GM12892 (cell line): ENCODE measurements at regions not wholly inside any gene's neighbourhood (a gene's known extent, or its start where the extent isn't known, plus 50 kb on each side); places are given as distances from the start of the nearest gene placed in this dataset.
"Not testable (repeated sequence)": the region's sequence is repeated elsewhere in the genome, so short reads cannot be mapped to it uniquely, and the experiment has no call there.

Experiments
- DNase-seq: peaks from one replicate; pipeline ENCODE4 v3.0.0; 2011; ENCODE audit not compliant: insufficient read length
- FAIRE-seq: peaks from 2 replicates; lab custom pipeline; 2011; peaks lifted over from hg19 to GRCh38; lab: Jason Lieb, UNC
- POLR2A ChIP-seq: IDR thresholded peaks from 2 replicates; pipeline ENCODE4 v1.6.1; 2011; ENCODE audit warnings: low read depth, low read length, control low read depth
- POLR2AphosphoS5 ChIP-seq: IDR thresholded peaks from 2 replicates; pipeline ENCODE4 v1.6.1; 2011; ENCODE audit warnings: low read depth, low read length, control low read depth
- TAF1 ChIP-seq: IDR thresholded peaks from 2 replicates; pipeline ENCODE4 v1.6.1; 2011; ENCODE audit warnings: low read depth, mild to moderate bottlenecking, control low read depth, low read length, borderline replicate concordance

DNA sequence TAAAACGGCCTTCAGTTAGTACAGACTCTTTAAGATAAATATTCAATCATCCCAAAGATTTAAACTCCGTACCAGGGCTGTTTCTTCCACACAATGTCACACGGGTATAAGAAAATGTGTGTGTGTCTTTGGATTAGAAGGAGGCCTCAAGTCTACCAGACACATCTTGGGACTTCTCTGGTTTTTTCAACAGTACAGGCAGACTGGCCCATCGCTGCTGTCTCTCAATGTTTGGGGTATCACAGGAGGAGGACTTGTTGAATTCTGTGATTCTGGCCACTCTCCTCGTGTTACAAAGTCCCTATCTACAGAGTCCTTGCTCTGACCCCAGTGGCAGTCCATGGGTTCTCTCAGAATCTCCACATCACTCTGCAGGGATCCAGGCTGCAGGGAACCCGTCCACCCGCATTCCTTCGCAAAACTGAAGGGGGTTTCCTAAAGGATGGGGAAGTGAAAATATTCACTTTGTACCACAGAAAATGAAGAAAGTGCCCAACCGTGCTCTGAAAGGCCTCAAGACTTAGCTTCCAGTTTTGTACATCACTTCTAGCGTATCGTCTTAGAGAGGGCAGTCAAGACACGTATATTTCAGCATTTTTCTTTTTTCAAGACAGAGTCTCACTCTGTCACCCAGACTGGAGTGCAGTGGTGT, 373.2 kb downstream of the NPIPA8 start:
- FAIRE-seq (peak; percentile 5), DNase-seq (no peak)
- TF ChIP-seq POLR2AphosphoS5 (no peak), POLR2A (no peak), TAF1 (no peak)

DNA sequence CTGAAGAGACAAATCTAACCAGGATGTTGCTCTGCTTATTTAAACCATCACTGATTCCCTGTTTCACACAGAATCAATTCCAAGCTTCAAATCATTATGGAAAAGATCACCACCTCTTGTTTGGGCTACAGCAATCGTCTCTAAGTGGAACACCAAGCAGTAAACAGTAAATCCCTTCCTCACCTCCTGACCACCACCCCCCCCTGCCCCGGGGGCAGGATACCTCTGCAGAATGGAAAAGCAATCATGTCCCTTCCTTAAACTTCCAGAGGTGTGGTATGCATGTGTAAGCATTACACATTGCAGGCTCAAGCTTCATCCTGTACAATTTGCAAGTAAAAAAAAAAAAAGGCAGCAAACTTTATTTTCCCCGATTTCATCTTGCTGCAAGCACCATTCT, 373.8 kb downstream of the NPIPA8 start:
- FAIRE-seq (no peak), DNase-seq (no peak)
- no peak for TF ChIP-seq POLR2A

DNA sequence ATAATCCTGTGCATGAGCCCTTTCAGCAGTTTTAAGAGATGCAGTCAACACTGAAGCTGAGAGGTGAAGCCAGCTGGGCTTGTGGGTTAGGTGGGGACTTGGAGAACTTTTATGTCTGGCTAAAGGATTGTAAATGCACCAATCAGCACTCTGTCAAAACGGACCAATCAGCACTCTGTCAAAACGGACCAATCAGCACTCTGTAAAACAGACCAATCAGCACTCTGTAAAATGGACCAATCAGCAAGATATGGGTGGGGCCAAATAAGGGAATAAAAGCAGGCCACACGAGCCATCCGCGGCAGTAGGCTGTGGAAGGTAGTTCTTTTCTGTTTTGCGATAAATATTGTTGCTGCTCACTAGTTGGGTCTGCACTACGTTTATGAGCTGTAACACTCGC, 374.7 kb downstream of the NPIPA8 start:
- DNase-seq, FAIRE-seq: not testable (repeated sequence)

DNA sequence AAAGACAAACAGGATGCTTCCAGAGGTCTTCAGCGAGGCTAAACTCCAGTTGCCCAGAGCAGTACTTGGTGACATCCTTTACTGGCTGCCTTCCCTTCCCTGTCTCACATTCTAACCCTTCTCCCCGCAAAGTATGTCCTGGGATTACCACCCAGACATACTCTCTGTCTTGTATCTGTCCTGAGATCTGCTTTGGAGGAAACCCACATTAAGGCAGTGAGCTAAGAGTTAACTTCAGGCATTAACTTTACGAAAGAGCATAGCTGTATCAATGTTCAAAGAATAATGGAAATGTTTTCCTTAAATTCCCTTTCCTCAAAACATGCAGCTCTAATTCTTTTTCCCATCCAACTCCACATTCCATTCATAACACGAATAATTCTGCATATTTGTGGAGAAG, 385.2 kb downstream of the NPIPA8 start:
- TF ChIP-seq POLR2AphosphoS5 (no peak), POLR2A (no peak), TAF1 (no peak)
- FAIRE-seq, result no peak
- no peak for DNase-seq

DNA sequence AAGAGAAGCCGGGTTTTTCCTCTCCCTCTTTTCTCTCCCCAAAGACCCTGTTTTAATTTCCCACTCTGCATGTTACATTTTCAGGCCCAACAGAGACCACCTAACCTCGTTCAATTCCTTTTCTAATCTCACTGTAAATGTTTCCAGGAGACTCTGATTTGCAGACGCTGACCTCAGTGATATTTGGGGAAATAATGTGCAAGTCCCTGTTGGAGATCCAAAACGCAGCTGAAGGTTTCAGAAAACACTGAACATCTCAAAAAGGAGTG, 386.6 kb downstream of the NPIPA8 start:
- DNase-seq, result no peak
- TF ChIP-seq POLR2AphosphoS5, result no peak
- no peak for TF ChIP-seq POLR2A
- TF ChIP-seq TAF1, result no peak
- FAIRE-seq, result no peak

DNA sequence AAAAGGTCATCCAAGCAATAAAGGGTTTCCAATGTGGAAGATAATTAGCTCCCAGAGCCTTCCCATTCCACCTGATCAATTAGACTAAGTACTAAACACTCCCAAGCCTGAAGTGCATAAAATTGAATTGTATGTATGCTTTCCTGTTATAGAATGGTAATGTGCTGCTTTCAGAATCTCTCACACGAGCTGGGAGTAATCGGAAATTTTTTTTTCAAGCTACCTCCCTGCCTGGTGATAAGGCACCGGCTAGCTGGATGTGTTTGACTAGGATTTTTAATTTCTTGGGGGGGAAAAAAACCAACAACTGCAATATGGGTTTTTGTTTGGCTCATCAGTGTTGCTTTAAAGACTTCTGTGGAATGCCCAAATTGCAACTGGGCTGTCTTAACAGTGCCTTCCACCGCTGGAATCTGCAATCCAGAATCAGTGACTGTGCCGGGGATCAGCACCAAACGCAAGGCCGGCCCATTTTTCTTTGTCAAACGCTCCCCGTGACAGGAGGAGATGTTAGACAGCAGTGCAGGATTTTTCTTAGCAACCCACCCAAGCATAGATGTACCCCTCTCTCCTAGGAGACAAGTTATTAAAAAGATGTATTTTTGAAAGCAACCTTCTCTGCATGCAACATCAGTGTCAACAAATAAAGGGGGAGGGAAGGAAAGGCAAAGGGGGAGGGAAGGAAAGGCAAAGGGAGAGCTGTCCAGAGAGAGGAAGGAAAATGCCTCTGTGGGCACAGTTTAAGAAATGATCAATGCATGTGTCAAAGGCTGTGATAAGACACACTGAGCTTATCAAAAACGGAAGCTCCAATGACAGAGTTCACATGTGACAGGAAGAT, 387.2 kb downstream of the NPIPA8 start:
- no peak for TF ChIP-seq POLR2AphosphoS5
- no peak for TF ChIP-seq POLR2A
- TF ChIP-seq TAF1, result no peak
- DNase-seq (no peak), FAIRE-seq (no peak)

DNA sequence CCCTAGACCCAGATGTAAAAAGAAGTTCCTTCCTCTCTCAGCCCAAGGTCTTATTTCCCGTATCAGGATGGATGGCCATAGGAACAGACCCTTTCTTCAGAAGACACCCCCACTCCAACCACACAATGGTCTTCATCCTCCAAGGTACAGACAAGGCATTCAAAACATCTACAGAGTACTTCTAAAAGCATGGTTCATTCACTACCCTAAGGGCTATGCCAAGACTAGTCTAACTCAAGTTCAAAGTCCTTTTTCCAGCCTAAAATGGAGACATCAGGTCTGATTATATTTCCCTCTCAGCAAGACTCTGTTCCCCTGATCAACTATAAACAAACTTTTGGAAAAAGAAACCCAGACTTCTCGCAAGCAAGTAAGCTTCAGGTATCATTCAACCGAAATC, 388.9 kb downstream of the NPIPA8 start:
- no peak for DNase-seq
- no peak for FAIRE-seq
- no peak for TF ChIP-seq TAF1
- no peak for TF ChIP-seq POLR2A
- TF ChIP-seq POLR2AphosphoS5, result no peak

DNA sequence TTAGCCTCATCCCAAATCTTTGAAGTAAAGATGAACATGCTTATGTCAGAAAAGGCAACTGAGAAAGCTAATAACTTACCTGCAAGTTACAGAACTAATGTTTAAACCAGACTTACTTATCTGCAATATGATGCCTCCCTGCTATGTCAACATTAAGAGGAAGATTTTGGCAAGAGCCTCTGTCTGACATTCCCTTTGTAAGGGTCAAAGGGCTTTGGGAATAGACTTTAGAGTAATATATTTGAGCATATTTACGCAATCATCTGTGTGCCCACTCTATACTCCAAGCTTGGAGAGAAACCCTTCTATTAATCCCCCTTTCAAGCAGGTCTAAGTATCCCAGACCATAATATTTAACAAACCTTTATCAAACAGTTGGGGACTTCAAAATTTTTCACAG, 389.4 kb downstream of the NPIPA8 start:
- TF ChIP-seq POLR2AphosphoS5, result no peak
- TF ChIP-seq TAF1, result no peak
- no peak for TF ChIP-seq POLR2A
- no peak for DNase-seq
- FAIRE-seq, result no peak

DNA sequence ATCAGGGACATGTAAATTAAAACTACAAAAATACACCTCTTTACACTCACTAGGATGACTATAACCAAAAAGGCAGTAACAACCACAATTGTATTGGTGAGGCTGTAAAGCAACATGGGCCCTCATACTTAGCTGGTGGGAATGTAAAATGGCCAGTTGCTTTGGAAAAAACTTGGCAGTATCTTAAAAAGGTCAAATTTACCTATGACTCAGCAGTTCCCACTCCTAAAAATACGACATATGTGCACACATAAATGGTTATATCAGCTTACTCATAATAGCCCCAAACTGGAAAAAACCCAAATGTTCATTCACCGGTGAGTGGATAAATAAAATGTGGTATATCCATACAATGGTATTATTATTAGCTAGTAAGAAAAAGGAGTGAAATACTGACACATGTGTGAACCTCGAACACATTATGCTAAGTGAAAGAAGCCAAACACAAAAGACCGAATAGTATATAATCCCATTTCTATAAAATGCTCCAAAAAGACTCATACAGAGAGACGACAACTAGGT, 391.4 kb downstream of the NPIPA8 start:
- no peak for FAIRE-seq
- TF ChIP-seq POLR2AphosphoS5, result no peak
- TF ChIP-seq POLR2A, result no peak
- TF ChIP-seq TAF1, result no peak
- DNase-seq, result no peak

DNA sequence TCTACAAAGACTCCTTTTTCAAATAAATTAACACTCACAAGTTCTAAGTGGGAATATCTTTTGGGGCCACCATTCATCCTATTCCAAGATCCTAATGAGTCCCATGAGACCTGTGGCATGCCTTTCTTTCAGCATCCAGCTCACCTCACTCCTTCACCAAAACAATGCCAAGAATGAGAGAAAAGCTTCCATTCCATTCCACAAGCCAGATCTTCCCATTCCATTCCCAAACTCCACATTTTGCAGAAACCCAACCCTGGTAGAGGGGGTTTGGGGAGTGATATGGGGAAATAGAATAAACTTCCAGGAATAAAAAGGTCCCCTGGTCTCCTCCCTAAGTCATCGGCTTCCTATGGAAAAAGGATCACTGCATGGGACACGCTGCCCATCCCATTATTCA, 392.2 kb downstream of the NPIPA8 start:
- DNase-seq (no peak), FAIRE-seq (no peak)
- TF ChIP-seq POLR2A (no peak), POLR2AphosphoS5 (no peak), TAF1 (no peak)

DNA sequence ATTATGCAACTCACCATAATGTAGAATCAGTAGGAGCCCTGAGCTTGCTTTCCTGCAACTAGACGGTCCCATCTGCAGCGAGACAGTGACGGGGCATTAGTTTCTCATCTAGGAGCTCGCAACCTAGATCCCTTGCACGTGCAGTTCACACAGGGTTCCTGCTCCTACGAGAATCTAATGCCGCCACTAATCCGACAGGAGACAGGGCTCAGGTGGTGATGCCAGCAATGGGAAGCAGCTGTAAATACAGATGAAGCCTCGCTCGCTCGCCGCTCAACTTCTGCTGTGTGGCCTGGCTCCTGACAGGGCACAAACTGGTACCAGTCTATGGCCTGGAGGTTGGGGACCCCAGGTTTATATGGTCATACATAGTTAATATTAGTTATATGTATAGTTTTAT, 394.5 kb downstream of the NPIPA8 start:
- TF ChIP-seq POLR2A (no peak), POLR2AphosphoS5 (no peak), TAF1 (no peak)
- DNase-seq, result no peak
- no peak for FAIRE-seq

DNA sequence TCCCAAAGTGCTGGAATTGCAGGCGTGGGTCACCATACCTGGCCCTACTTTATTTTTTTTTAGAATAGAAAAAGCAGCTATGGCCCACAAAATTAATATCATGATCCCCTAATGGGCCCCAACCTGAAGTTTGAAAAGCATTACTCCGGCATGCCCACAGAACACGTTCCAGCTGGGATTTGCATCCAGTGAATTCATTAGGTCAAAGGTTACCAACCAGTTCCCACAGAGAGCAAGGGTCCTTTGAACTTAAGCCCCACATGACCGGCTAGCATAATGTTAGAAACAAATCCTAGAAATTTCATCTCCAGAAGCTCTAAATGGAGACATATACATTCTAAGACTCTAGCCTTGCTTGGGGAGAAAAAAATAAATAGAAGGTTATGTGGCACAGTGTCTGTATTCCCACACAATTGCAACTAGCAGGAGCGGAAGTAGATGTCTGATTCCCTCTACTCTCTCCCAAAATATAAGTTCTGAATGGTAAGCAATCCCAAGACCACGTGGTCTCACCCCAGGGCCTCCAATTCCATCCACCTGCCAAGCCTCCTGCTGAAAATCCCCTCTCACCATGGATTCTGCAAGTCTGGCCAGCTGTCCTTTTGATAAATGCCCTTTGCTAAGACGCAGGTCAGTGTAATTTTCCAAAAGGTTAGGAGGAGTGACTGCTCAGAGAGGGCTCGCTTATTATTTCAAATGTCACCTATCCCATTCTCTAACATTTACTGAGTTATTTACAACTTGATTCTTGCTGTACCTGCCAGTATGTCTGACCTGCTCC, 395.8 kb downstream of the NPIPA8 start:
- FAIRE-seq, result no peak
- TF ChIP-seq POLR2A (no peak), TAF1 (no peak), POLR2AphosphoS5 (no peak)

More for the DNA sequence above, 395.8 kb downstream of the NPIPA8 start:
- DNase-seq, result no peak
